Activated T-cell treated with anti-CD3 and anti-CD28 coated beads, Interleukin-2, amount 50 U/mL, for 4 hours (primary cell): ENCODE measurements at regions not wholly inside any gene's neighbourhood (a gene's known extent, or its start where the extent isn't known, plus 50 kb on each side); places are given as distances from the start of the nearest gene placed in this dataset.

Experiments used
- ATAC-seq, 2 donors: fragments of 200-7000 bp; cut with Tn5 transposase; one replicate each; pipeline ENCODE4 v1.10.0; 2021
- DNase-seq: peaks from one replicate; pipeline ENCODE4 v3.0.0-alpha.2; 2020
- H3K27me3 Mint-ChIP-seq: one replicate; pipeline ENCODE4 v1.8.0; 2021; ENCODE audit warnings: low read depth, mixed read lengths
- H3K36me3 Mint-ChIP-seq: one replicate; pipeline ENCODE4 v1.8.0; 2022; ENCODE audit warnings: mixed read lengths; ENCODE audit not compliant: insufficient read depth
- H3K4me1 Mint-ChIP-seq: one replicate; pipeline ENCODE4 v1.8.0; 2021; ENCODE audit warnings: low read depth, mixed read lengths
- H3K4me3 Mint-ChIP-seq: one replicate; pipeline ENCODE4 v1.8.0; 2021; ENCODE audit warnings: mild to moderate bottlenecking, moderate library complexity, mixed read lengths
- H3K9me3 Mint-ChIP-seq: one replicate; pipeline ENCODE4 v1.8.0; 2021; ENCODE audit warnings: mixed read lengths

GRCh38 chr5:124554746-124555578, 191.5 kb downstream of the ZNF608 start:
- DNase-seq (no peak), ATAC-seq (no peak)
- peaks cover 3% of the 10 kb centered on the region for H3K9me3 Mint-ChIP-seq
- no peaks in the 10 kb centered on the region for H3K27me3 Mint-ChIP-seq
- H3K4me1 Mint-ChIP-seq = no peaks in the 10 kb centered on the region
- no peaks in the 10 kb centered on the region for H3K36me3 Mint-ChIP-seq
- no peak overlapping the region for H3K4me3 Mint-ChIP-seq

- Mint-ChIP-seq H3K4me3 (no peak overlapping the region), H3K27me3 (no peaks in the 10 kb centered on the region), H3K36me3 (no peaks in the 10 kb centered on the region), H3K9me3 (peaks cover 3% of the 10 kb centered on the region), H3K4me1 (no peaks in the 10 kb centered on the region)
- DNase-seq = no peak
- ATAC-seq = no peak
These were observed 192.5 kb downstream of the ZNF608 start for GRCh38 chr5:124553911-124554310.

GRCh38 chr5:124552526-124552925, 193.9 kb downstream of the ZNF608 start:
- DNase-seq (no peak), ATAC-seq (no peak)
- Mint-ChIP-seq H3K4me3 (no peak overlapping the region), H3K27me3 (no peaks in the 10 kb centered on the region), H3K4me1 (no peaks in the 10 kb centered on the region), H3K9me3 (peaks cover 3% of the 10 kb centered on the region), H3K36me3 (no peaks in the 10 kb centered on the region)

GRCh38 chr5:124551939-124552279, 194.5 kb downstream of the ZNF608 start:
- Mint-ChIP-seq H3K9me3 (peaks cover under 1% of the 10 kb centered on the region), H3K4me3 (no peak overlapping the region), H3K36me3 (no peaks in the 10 kb centered on the region), H3K4me1 (no peaks in the 10 kb centered on the region), H3K27me3 (no peaks in the 10 kb centered on the region)
- DNase-seq (no peak), ATAC-seq (no peak)

- no peak overlapping the region for H3K4me3 Mint-ChIP-seq
- ATAC-seq (no peak), DNase-seq (no peak)
- H3K27me3 Mint-ChIP-seq = no peaks in the 10 kb centered on the region
- no peaks in the 10 kb centered on the region for H3K36me3 Mint-ChIP-seq
- H3K9me3 Mint-ChIP-seq = no peaks in the 10 kb centered on the region
- H3K4me1 Mint-ChIP-seq = no peaks in the 10 kb centered on the region
These were observed 195.7 kb downstream of the ZNF608 start for GRCh38 chr5:124550731-124551130.

GRCh38 chr5:124549891-124550436, 196.5 kb downstream of the ZNF608 start:
- Mint-ChIP-seq H3K36me3 (no peaks in the 10 kb centered on the region), H3K4me1 (no peaks in the 10 kb centered on the region), H3K9me3 (no peaks in the 10 kb centered on the region), H3K4me3 (no peak overlapping the region), H3K27me3 (no peaks in the 10 kb centered on the region)
- ATAC-seq (no peak), DNase-seq (no peak)

GRCh38 chr5:124546643-124547042, 199.8 kb downstream of the ZNF608 start:
- H3K4me3 Mint-ChIP-seq = no peak overlapping the region
- no peaks in the 10 kb centered on the region for H3K36me3 Mint-ChIP-seq
- H3K27me3 Mint-ChIP-seq = no peaks in the 10 kb centered on the region
- ATAC-seq = no peak
- H3K4me1 Mint-ChIP-seq = no peaks in the 10 kb centered on the region
- no peaks in the 10 kb centered on the region for H3K9me3 Mint-ChIP-seq
- DNase-seq = no peak

GRCh38 chr5:124544366-124545055, 201.9 kb downstream of the ZNF608 start:
- no peak overlapping the region for H3K4me3 Mint-ChIP-seq
- no peaks in the 10 kb centered on the region for H3K4me1 Mint-ChIP-seq
- no peaks in the 10 kb centered on the region for H3K36me3 Mint-ChIP-seq
- ATAC-seq (no peak), DNase-seq (no peak)
- H3K9me3 Mint-ChIP-seq = no peaks in the 10 kb centered on the region
- H3K27me3 Mint-ChIP-seq = no peaks in the 10 kb centered on the region

GRCh38 chr5:124538931-124539330, 207.5 kb downstream of the ZNF608 start:
- no peak for DNase-seq
- no peak for ATAC-seq
- Mint-ChIP-seq H3K9me3 (peaks cover 4% of the 10 kb centered on the region), H3K27me3 (no peaks in the 10 kb centered on the region), H3K36me3 (no peaks in the 10 kb centered on the region), H3K4me1 (no peaks in the 10 kb centered on the region), H3K4me3 (no peak overlapping the region)

GRCh38 chr5:124538191-124538590, 208.2 kb downstream of the ZNF608 start:
- H3K4me1 Mint-ChIP-seq = no peaks in the 10 kb centered on the region
- no peak for DNase-seq

GRCh38 chr5:124537522-124537921, 208.9 kb downstream of the ZNF608 start:
- DNase-seq (no peak), ATAC-seq (no peak)
- Mint-ChIP-seq H3K27me3 (no peaks in the 10 kb centered on the region), H3K4me1 (no peaks in the 10 kb centered on the region), H3K9me3 (peaks cover 10% of the 10 kb centered on the region), H3K4me3 (no peak overlapping the region), H3K36me3 (no peaks in the 10 kb centered on the region)

More at GRCh38 chr5:124538191-124538590, 208.2 kb downstream of the ZNF608 start:
- no peak overlapping the region for H3K4me3 Mint-ChIP-seq
- H3K9me3 Mint-ChIP-seq = peaks cover 7% of the 10 kb centered on the region
- no peaks in the 10 kb centered on the region for H3K27me3 Mint-ChIP-seq
- ATAC-seq = no peak
- no peaks in the 10 kb centered on the region for H3K36me3 Mint-ChIP-seq

- Mint-ChIP-seq H3K27me3 (no peaks in the 10 kb centered on the region), H3K4me3 (no peak overlapping the region), H3K9me3 (peaks cover 10% of the 10 kb centered on the region), H3K36me3 (no peaks in the 10 kb centered on the region), H3K4me1 (no peaks in the 10 kb centered on the region)
- ATAC-seq = no peak
- no peak for DNase-seq
These were observed 209.3 kb downstream of the ZNF608 start for GRCh38 chr5:124537107-124537506.

- peaks cover 10% of the 10 kb centered on the region for H3K9me3 Mint-ChIP-seq
- H3K4me3 Mint-ChIP-seq = no peak overlapping the region
- no peaks in the 10 kb centered on the region for H3K27me3 Mint-ChIP-seq
These were observed 210.1 kb downstream of the ZNF608 start for GRCh38 chr5:124536333-124536732.

GRCh38 chr5:124530916-124531315, 215.5 kb downstream of the ZNF608 start:
- Mint-ChIP-seq H3K4me3 (no peak overlapping the region), H3K4me1 (no peaks in the 10 kb centered on the region), H3K27me3 (peaks cover 4% of the 10 kb centered on the region), H3K9me3 (peaks cover 21% of the 10 kb centered on the region), H3K36me3 (no peaks in the 10 kb centered on the region)
- no peak for DNase-seq
- ATAC-seq = no peak

More at GRCh38 chr5:124536333-124536732, 210.1 kb downstream of the ZNF608 start:
- H3K4me1 Mint-ChIP-seq = no peaks in the 10 kb centered on the region
- H3K36me3 Mint-ChIP-seq = no peaks in the 10 kb centered on the region
- no peak for DNase-seq
- no peak for ATAC-seq

GRCh38 chr5:124528838-124529237, 217.6 kb downstream of the ZNF608 start:
- DNase-seq (no peak), ATAC-seq (no peak)
- Mint-ChIP-seq H3K4me3 (no peak overlapping the region), H3K36me3 (no peaks in the 10 kb centered on the region), H3K9me3 (peaks cover 17% of the 10 kb centered on the region), H3K4me1 (no peaks in the 10 kb centered on the region), H3K27me3 (peaks cover 4% of the 10 kb centered on the region)
